ENCODE measurements at regions not wholly inside any gene's neighbourhood (a gene's known extent, or its start where the extent isn't known, plus 50 kb on each side); places are given as distances from the start of the nearest gene placed in this dataset.

DNA sequence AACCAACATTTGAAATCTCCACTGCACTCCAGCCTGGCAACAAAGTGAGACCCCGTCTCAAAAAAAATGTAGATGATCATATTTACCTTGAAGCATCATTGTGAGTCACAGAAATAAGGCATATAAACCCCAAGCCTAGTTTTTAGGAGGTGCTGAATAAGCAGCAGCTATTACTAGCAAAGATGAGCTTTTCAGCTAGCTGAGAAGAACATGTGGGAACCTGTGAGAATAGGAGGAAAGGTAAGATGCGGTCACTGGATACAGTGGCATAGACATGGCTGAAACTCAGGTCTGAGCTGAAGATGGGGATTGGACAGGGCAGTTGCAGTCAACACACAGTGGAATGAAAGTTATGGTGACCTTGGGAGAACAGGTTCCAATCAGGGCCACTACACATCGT lies 284.3 kb upstream of the IRAK1BP1 start:
- TF ChIP-seq CTCF (IDR thresholded peaks at IDR 0.05) (no peak), POLR2A (IDR thresholded peaks at IDR 0.05) (no peak), POLR2AphosphoS5 (IDR thresholded peaks at IDR 0.05) (no peak)

All from transverse colon (tissue), 4 donors.